IMR-90 (cell line): ENCODE measurements at regions not wholly inside any gene's neighbourhood (a gene's known extent, or its start where the extent isn't known, plus 50 kb on each side); places are given as distances from the start of the nearest gene placed in this dataset.

Source experiments
- ATAC-seq: fragments of 200-7000 bp; cut with Tn5 transposase; 2 replicates; pipeline ENCODE4 v1.9.1; 2020; ENCODE audit warnings: low read depth, mild to moderate bottlenecking, moderate library complexity
- BruUV-seq: library from RNA; stranded (reverse); fragments of 400-500 nt; replicated peaks from 2 replicates; lab custom pipeline; 2021; lab: Mats Ljungman, UMichigan
- CTCF ChIA-PET: fragments of 300-600 bp; formaldehyde crosslinking; extraction: SDS; loops from one replicate; lab custom pipeline; 2021; ENCODE audit warnings: antibody characterized with exemption; lab: Yijun Ruan, JAX
- POLR2A ChIA-PET: fragments of 300-600 bp; sonication (Branson Sonifier 250); formaldehyde crosslinking; loops from one replicate; lab custom pipeline; 2022; ENCODE audit warnings: antibody characterized with exemption; ENCODE audit not compliant: unreplicated experiment; lab: Charles Lee
- DNase-seq: peaks from one replicate; pipeline ENCODE4 v3.0.0; 2013
- H2AFZ ChIP-seq: replicated peaks from 2 replicates; pipeline ENCODE3; 2013; ENCODE audit warnings: low read length, mild to moderate bottlenecking; ENCODE audit not compliant: poor library complexity
- H2AK5ac ChIP-seq: 2 replicates; pipeline ENCODE4 v1.6.1; 2013; ENCODE audit warnings: low read depth, low read length, inconsistent platforms
- H2AK9ac ChIP-seq: replicated peaks from 2 replicates; pipeline ENCODE3; 2013; ENCODE audit warnings: mild to moderate bottlenecking, low read depth, low read length, moderate library complexity; ENCODE audit not compliant: poor library complexity
- H2BK120ac ChIP-seq: 2 replicates; pipeline ENCODE4 v1.6.1; 2013; ENCODE audit warnings: low read depth, low read length, inconsistent platforms
- H2BK15ac ChIP-seq: 3 replicates; pipeline ENCODE4 v1.6.1; 2013; ENCODE audit warnings: low read depth, low read length, inconsistent platforms
- H2BK20ac ChIP-seq: 2 replicates; pipeline ENCODE4 v1.6.1; 2013; ENCODE audit warnings: low read depth, mild to moderate bottlenecking, inconsistent platforms, low read length, moderate library complexity
- H2BK5ac ChIP-seq: 2 replicates; pipeline ENCODE4 v1.6.1; 2013; ENCODE audit warnings: mild to moderate bottlenecking, low read depth, low read length, inconsistent platforms; ENCODE audit not compliant: poor library complexity, severe bottlenecking
- H3K14ac ChIP-seq: replicated peaks from 2 replicates; pipeline ENCODE4 v1.6.1; 2013; ENCODE audit warnings: low read depth, low read length, inconsistent platforms
- H3K18ac ChIP-seq: 2 replicates; pipeline ENCODE4 v1.6.1; 2013; ENCODE audit warnings: low read depth, low read length, control low read depth
- H3K23ac ChIP-seq: 2 replicates; pipeline ENCODE4 v1.6.1; 2013; ENCODE audit warnings: low read depth, low read length, inconsistent platforms
- H3K27ac ChIP-seq: 2 replicates; pipeline ENCODE4 v1.5.1; 2013; ENCODE audit warnings: mild to moderate bottlenecking, control low read depth, low read length; ENCODE audit not compliant: insufficient read depth
- H3K27me3 ChIP-seq: 2 replicates; pipeline ENCODE4 v1.6.1; 2013; ENCODE audit warnings: low read length; ENCODE audit not compliant: control insufficient read depth, insufficient read depth
- H3K36me3 ChIP-seq: 2 replicates; pipeline ENCODE4 v1.6.1; 2013; ENCODE audit warnings: low read length, mixed read lengths; ENCODE audit not compliant: control insufficient read depth, insufficient read depth
- H3K4ac ChIP-seq: 2 replicates; pipeline ENCODE4 v1.6.1; 2013; ENCODE audit warnings: low read depth, low read length, inconsistent platforms
- H3K4me1 ChIP-seq: 2 replicates; pipeline ENCODE4 v1.6.1; 2013; ENCODE audit warnings: low read length, mixed read lengths; ENCODE audit not compliant: control insufficient read depth, insufficient read depth
- H3K4me2 ChIP-seq: 2 replicates; pipeline ENCODE4 v1.6.1; 2013; ENCODE audit warnings: low read depth, mild to moderate bottlenecking, control low read depth, low read length, moderate library complexity
- H3K4me3 ChIP-seq: 2 replicates; pipeline ENCODE4 v1.5.1; 2013; ENCODE audit warnings: low read depth, mild to moderate bottlenecking, control low read depth, low read length, moderate library complexity; ENCODE audit not compliant: insufficient read depth
- H3K56ac ChIP-seq: 2 replicates; pipeline ENCODE4 v1.6.1; 2013; ENCODE audit warnings: low read length, inconsistent platforms; ENCODE audit not compliant: insufficient read depth; ENCODE audit errors: extremely low read depth
- H3K79me1 ChIP-seq, 2 experiments: 2 replicates each; pipeline ENCODE4 v1.6.1; 2013; ENCODE audit warnings: low read length in 2 of 2, inconsistent platforms in 1 of 2, low read depth in 1 of 2
- H3K9ac ChIP-seq: 2 replicates; pipeline ENCODE4 v1.6.1; 2013; ENCODE audit warnings: low read depth, low read length, control low read depth
- H3K9me1 ChIP-seq: 2 replicates; pipeline ENCODE4 v1.6.1; 2013; ENCODE audit warnings: low read length, inconsistent platforms; ENCODE audit not compliant: insufficient read depth
- H3K9me3 ChIP-seq: 2 replicates; pipeline ENCODE4 v1.6.1; 2013; ENCODE audit warnings: low read length; ENCODE audit not compliant: control insufficient read depth, insufficient read depth
- H4K20me1 ChIP-seq: 2 replicates; pipeline ENCODE4 v1.6.1; 2013; ENCODE audit warnings: low read length, inconsistent platforms; ENCODE audit not compliant: insufficient read depth
- H4K5ac ChIP-seq: 2 replicates; pipeline ENCODE4 v1.6.1; 2013; ENCODE audit warnings: mild to moderate bottlenecking, low read depth, low read length, control low read depth
- H4K8ac ChIP-seq, 2 experiments: 2 replicates each; pipeline ENCODE4 v1.6.1; 2013; ENCODE audit warnings: low read depth in 2 of 2, low read length in 2 of 2, control low read depth in 1 of 2, inconsistent platforms in 1 of 2
- H4K91ac ChIP-seq: 2 replicates; pipeline ENCODE4 v1.6.1; 2013; ENCODE audit warnings: low read depth, low read length, inconsistent platforms; ENCODE audit not compliant: insufficient read depth
- CHD1 ChIP-seq: IDR thresholded peaks from 2 replicates; pipeline ENCODE4 v1.6.1; 2012; ENCODE audit warnings: low read depth, low read length, improper control_type of control experiment
- MAZ ChIP-seq: IDR thresholded peaks from 2 replicates; pipeline ENCODE4 v1.6.1; 2012; ENCODE audit warnings: low read depth, mild to moderate bottlenecking, low read length, improper control_type of control experiment, moderate library complexity, borderline replicate concordance
- MXI1 ChIP-seq: IDR thresholded peaks from 2 replicates; pipeline ENCODE4 v1.6.1; 2012; ENCODE audit warnings: low read depth, mild to moderate bottlenecking, low read length, moderate library complexity, borderline replicate concordance
- NFE2L2 ChIP-seq: fragments of 150-350 bp; IDR thresholded peaks from 2 replicates; pipeline ENCODE4 v1.6.1; 2016; ENCODE audit warnings: low read depth, mild to moderate bottlenecking, low read length
- RAD21 ChIP-seq: IDR thresholded peaks from 2 replicates; pipeline ENCODE4 v1.6.1; 2012; ENCODE audit warnings: low read length, improper control_type of control experiment
- RCOR1 ChIP-seq: IDR thresholded peaks from 2 replicates; pipeline ENCODE4 v1.6.1; 2012; ENCODE audit warnings: mild to moderate bottlenecking, low read length, improper control_type of control experiment; ENCODE audit not compliant: insufficient replicate concordance
- RFX5 ChIP-seq: IDR thresholded peaks from 2 replicates; pipeline ENCODE4 v1.8.0; 2012; ENCODE audit warnings: low read depth, mild to moderate bottlenecking, low read length, moderate library complexity
- WGBS, 2 experiments: methylation state at CpG; one replicate each; pipeline versions ENCODE4 v1.1.5 to v1.1.7; 2013; ENCODE audit warnings: missing lambda C conversion rate in 2 of 2; ENCODE audit not compliant: insufficient read length in 1 of 2; ENCODE audit errors: extremely low coverage in 2 of 2; 5-methylcytosine and 5-hydroxymethylcytosine counted together
- dilution Hi-C: fragments of 300-500 bp; cut with HindIII; formaldehyde crosslinking; loops from one replicate; pipeline ENCODE4 v1.14.3; 2018; ENCODE audit warnings: low sequenced_read_pairs; ENCODE audit not compliant: unreplicated experiment
- in situ Hi-C: fragments of 300-500 bp; cut with MboI; formaldehyde crosslinking; loops from 3 replicates; pipeline ENCODE4 v1.14.3; 2019; ENCODE audit warnings: low sequenced_read_pairs, inconsistent platforms, mixed read lengths
- intact Hi-C: fragments of 100-400 bp; cut with micrococcal nuclease; formaldehyde crosslinking; loops from 2 replicates; pipeline ENCODE4 v1.10.0; 2022
- TF ChIP-seq, protein P1 (sequence below): conservative IDR thresholded peaks from 2 replicates; pipeline ENCODE4 v1.5.1; 2012; ENCODE audit warnings: mild to moderate bottlenecking, low read depth, low read length, improper control_type of control experiment
- TF ChIP-seq, protein P2 (sequence below): fragments of 150-350 bp; IDR thresholded peaks from 2 replicates; pipeline ENCODE4 v1.6.1; 2017; ENCODE audit warnings: mild to moderate bottlenecking, antibody characterized with exemption, low read length, low read depth

DNA sequence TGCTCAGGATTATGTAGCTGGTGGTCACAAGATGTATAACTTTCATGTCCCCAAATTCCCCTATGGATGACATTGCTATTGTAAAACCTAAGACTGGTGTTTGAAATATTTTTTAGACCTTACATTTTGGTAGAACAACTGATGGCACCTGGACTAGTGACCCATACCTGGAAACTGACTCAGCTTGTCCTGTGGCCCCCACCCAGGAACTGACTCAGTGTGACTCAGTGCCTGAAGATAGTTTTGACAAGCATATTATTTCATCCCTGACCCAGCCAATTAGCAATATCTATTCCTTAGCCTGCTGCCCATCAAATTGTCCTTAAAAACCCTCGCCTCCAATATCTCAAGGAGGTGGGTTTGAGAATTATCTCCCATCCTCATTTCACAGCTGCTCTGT is 90.9 kb upstream of the GRIK2 start:
- Histone ChIP-seq H3K36me3 (no peaks in the 10 kb centered on the region), H3K4me2 (no peak overlapping the region), H3K4me1 (no peaks in the 10 kb centered on the region), H3K9me1 (no peaks in the 10 kb centered on the region), H2AK5ac (no peak overlapping the region), H3K9ac (no peak overlapping the region), H2BK15ac (no peak overlapping the region), H2BK120ac (no peak overlapping the region), H3K4me3 (no peak overlapping the region), H3K14ac (no peak overlapping the region), H3K9me3 (peaks cover 4% of the 10 kb centered on the region; the same call in 1 of the 2 replicates), H4K8ac (no peak overlapping the region), H3K23ac (no peak overlapping the region), H2BK5ac (no peak overlapping the region), H4K5ac (no peak overlapping the region), H2AK9ac (no peak overlapping the region), H3K18ac (no peak overlapping the region), H4K20me1 (no peaks in the 10 kb centered on the region), H2AFZ (no peak overlapping the region), H4K91ac (no peak overlapping the region), H2BK20ac (no peak overlapping the region), H3K79me1 (no peaks in the 10 kb centered on the region), H3K4ac (no peak overlapping the region), H3K27ac (no peak overlapping the region), H3K27me3 (no peaks in the 10 kb centered on the region), H3K56ac (no peak overlapping the region)
- CTCF ChIA-PET = no interaction called here
- TF ChIP-seq RAD21 (no peak), MXI1 (no peak), RCOR1 (no peak), NFE2L2 (no peak), CHD1 (no peak), MAZ (no peak), RFX5 (no peak)
- TF ChIP-seq, protein P1, sequence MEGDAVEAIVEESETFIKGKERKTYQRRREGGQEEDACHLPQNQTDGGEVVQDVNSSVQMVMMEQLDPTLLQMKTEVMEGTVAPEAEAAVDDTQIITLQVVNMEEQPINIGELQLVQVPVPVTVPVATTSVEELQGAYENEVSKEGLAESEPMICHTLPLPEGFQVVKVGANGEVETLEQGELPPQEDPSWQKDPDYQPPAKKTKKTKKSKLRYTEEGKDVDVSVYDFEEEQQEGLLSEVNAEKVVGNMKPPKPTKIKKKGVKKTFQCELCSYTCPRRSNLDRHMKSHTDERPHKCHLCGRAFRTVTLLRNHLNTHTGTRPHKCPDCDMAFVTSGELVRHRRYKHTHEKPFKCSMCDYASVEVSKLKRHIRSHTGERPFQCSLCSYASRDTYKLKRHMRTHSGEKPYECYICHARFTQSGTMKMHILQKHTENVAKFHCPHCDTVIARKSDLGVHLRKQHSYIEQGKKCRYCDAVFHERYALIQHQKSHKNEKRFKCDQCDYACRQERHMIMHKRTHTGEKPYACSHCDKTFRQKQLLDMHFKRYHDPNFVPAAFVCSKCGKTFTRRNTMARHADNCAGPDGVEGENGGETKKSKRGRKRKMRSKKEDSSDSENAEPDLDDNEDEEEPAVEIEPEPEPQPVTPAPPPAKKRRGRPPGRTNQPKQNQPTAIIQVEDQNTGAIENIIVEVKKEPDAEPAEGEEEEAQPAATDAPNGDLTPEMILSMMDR = no peak
- TF ChIP-seq, protein P2, sequence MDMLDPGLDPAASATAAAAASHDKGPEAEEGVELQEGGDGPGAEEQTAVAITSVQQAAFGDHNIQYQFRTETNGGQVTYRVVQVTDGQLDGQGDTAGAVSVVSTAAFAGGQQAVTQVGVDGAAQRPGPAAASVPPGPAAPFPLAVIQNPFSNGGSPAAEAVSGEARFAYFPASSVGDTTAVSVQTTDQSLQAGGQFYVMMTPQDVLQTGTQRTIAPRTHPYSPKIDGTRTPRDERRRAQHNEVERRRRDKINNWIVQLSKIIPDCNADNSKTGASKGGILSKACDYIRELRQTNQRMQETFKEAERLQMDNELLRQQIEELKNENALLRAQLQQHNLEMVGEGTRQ = no peak
- intact Hi-C loops = no loop called here
- in situ Hi-C loops = no loop called here
- no peak for DNase-seq
- BruUV-seq = no TSS peak
- WGBS, 2 experiments = no CpG with 5 or more reads among the region's 1 CpG
- POLR2A ChIA-PET = no interaction called here
- dilution Hi-C loops = no loop called here
- no peak for ATAC-seq
